Thyroid gland (tissue), 4 donors: ENCODE measurements at regions not wholly inside any gene's neighbourhood (a gene's known extent, or its start where the extent isn't known, plus 50 kb on each side); places are given as distances from the start of the nearest gene placed in this dataset.

Experiments used
- DNase-seq, 2 donors: peaks; one replicate each; pipeline ENCODE4 v3.0.0-alpha.2; 2019
- H3K27ac ChIP-seq, 3 donors: fragments of 200-600 bp; sonication (generic); 1 replicate in 2 of 3; 2 replicates in 1 of 3; pipeline ENCODE4 v1.5.1; 2016 to 2019; ENCODE audit warnings: mild to moderate bottlenecking in 1 of 3, moderate library complexity in 1 of 3
- H3K27me3 ChIP-seq: fragments of 200-600 bp; sonication (generic); one replicate; pipeline ENCODE4 v1.5.1; 2019
- H3K36me3 ChIP-seq, 2 donors: fragments of 200-600 bp; sonication (generic); one replicate each; pipeline ENCODE4 v1.5.1; 2016 to 2019
- H3K4me1 ChIP-seq, 2 donors: fragments of 200-600 bp; sonication (generic); one replicate each; pipeline ENCODE4 v1.5.1; 2017 to 2019
- H3K4me3 ChIP-seq, 3 donors: fragments of 200-600 bp; sonication (generic); replicated peaks in 1 of 3; 1 replicate in 2 of 3; 2 replicates in 1 of 3; pipeline ENCODE4 v1.5.1; 2016; ENCODE audit warnings: mild to moderate bottlenecking in 1 of 3
- H3K9me3 ChIP-seq: fragments of 200-600 bp; sonication (generic); one replicate; pipeline ENCODE4 v1.5.1; 2017
- CTCF ChIP-seq, 6 experiments: fragments of 200-600 bp in 3 of 6; fragments of 450-650 bp in 3 of 6; sonication (generic) in 3 of 6; IDR thresholded peaks; one replicate each; pipeline ENCODE4 v1.5.1; 2016 to 2019; ENCODE audit warnings: antibody characterized with exemption in 6 of 6, mild to moderate bottlenecking in 2 of 6, inconsistent platforms in 1 of 6, moderate library complexity in 1 of 6
- POLR2A ChIP-seq, 2 donors: fragments of 450-650 bp; IDR thresholded peaks; one replicate each; pipeline ENCODE4 v1.6.1; 2017; ENCODE audit warnings: antibody characterized with exemption in 2 of 2, mild to moderate bottlenecking in 2 of 2, moderate library complexity in 1 of 2
- WGBS, 2 donors: methylation state at CpG; one replicate each; pipeline ENCODE4 v1.1.5; 2017; 5-methylcytosine and 5-hydroxymethylcytosine counted together
- intact Hi-C: fragments of 100-400 bp; cut with DNase I; formaldehyde crosslinking; loops from one replicate; pipeline ENCODE4 v1.15.1; 2023

GRCh38 chrX:146755214-146755613 is 54.4 kb upstream of the CXorf51B start:
- Histone ChIP-seq H3K36me3 (no peaks in the 10 kb centered on the region), H3K27ac (no peak overlapping the region), H3K4me1 (no peaks in the 10 kb centered on the region), H3K27me3 (no peaks in the 10 kb centered on the region), H3K4me3 (no peak overlapping the region), H3K9me3 (no peaks in the 10 kb centered on the region)
- intact Hi-C loops = no loop called here
- DNase-seq = no peak
- TF ChIP-seq POLR2A (IDR thresholded peaks at IDR 0.05) (no peak), CTCF (IDR thresholded peaks at IDR 0.05) (no peak)
- WGBS, 2 donors = 6 to 28% methylated on average over 1 of the region's 1 CpG
